ENCODE measurements at regions not wholly inside any gene's neighbourhood (a gene's known extent, or its start where the extent isn't known, plus 50 kb on each side); places are given as distances from the start of the nearest gene placed in this dataset.

DNA sequence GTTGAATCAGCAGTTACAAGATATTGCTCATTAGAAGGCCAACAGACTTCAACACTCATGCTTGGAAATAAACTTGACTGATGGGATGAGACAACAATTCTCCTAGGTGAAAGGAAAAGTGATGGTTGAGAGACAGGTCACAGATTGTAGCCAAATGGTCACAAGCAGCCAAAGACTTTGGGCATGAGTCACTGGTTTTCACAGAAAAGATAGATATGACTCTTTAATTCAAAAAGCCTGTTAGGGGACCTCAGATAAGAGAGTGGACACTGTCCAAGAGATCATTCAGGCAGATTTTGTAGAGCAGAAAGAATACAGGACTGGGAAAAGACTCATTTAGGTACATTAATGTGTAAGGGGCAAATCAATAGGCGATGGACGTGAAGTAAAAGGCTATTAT is 982.5 kb downstream of the MAT2B start:
- DNase-seq = no peak
- H3K27ac ChIP-seq (ENCODE audit: low read depth in 1 of 2, low read length in 2 of 2) = no peak overlapping the region
- no peaks in the 10 kb centered on the region for H3K9me3 ChIP-seq (replicated peaks in 1 of 2; ENCODE audit: control insufficient read depth in 1 of 2, insufficient read depth in 1 of 2, low read length in 2 of 2)
- H3K9ac ChIP-seq (ENCODE audit: insufficient read depth, low read length, poor library complexity, severe bottlenecking) = no peak overlapping the region
- 88% methylated on average over 2 of the region's 2 CpGs for WGBS (ENCODE audit: insufficient coverage)
- intact Hi-C loops (cut with micrococcal nuclease) = no loop called here
- H3K27ac Mint-ChIP-seq = no peak overlapping the region
- no peaks in the 10 kb centered on the region for H3K79me2 ChIP-seq (ENCODE audit: insufficient read depth, low read length)
- H3K4me1 ChIP-seq (ENCODE audit: control insufficient read depth in 1 of 2, insufficient read depth in 2 of 2, low read length in 2 of 2) = no peaks in the 10 kb centered on the region
- no peak overlapping the region for H3K4me3 Mint-ChIP-seq
- no peaks in the 10 kb centered on the region for H3K36me3 Mint-ChIP-seq
- H3K27me3 Mint-ChIP-seq (ENCODE audit: low read depth in 3 of 3) = peaks cover 0 to 1% (median 0%) of the 10 kb centered on the region in 3 donors
- no peak overlapping the region for H3K4me3 ChIP-seq (replicated peaks in 1 of 3; ENCODE audit: low read depth in 2 of 3, low read length in 3 of 3)
- no peak overlapping the region for H2AFZ ChIP-seq (ENCODE audit: insufficient read depth, low read depth, low read length, poor library complexity, severe bottlenecking)
- no peak for TF ChIP-seq CTCF (IDR thresholded peaks at IDR 0.05)
- no peaks in the 10 kb centered on the region for H4K20me1 ChIP-seq (ENCODE audit: insufficient read depth, low read length)
- H3K4me2 ChIP-seq (replicated peaks; ENCODE audit: extremely low read depth, low read length, poor library complexity, severe bottlenecking) = no peak overlapping the region
- H3K27me3 ChIP-seq (ENCODE audit: control insufficient read depth in 2 of 2, insufficient read depth in 2 of 2, low read length in 2 of 2) = no peaks in the 10 kb centered on the region
- peaks cover 0 to 9% (median 3%) of the 10 kb centered on the region in 7 donors for H3K9me3 Mint-ChIP-seq
- H3K36me3 ChIP-seq (replicated peaks in 1 of 2; ENCODE audit: control insufficient read depth in 1 of 2, insufficient read depth in 2 of 2, low read length in 2 of 2) = no peaks in the 10 kb centered on the region
- H3K4me1 Mint-ChIP-seq = no peaks in the 10 kb centered on the region

DNA sequence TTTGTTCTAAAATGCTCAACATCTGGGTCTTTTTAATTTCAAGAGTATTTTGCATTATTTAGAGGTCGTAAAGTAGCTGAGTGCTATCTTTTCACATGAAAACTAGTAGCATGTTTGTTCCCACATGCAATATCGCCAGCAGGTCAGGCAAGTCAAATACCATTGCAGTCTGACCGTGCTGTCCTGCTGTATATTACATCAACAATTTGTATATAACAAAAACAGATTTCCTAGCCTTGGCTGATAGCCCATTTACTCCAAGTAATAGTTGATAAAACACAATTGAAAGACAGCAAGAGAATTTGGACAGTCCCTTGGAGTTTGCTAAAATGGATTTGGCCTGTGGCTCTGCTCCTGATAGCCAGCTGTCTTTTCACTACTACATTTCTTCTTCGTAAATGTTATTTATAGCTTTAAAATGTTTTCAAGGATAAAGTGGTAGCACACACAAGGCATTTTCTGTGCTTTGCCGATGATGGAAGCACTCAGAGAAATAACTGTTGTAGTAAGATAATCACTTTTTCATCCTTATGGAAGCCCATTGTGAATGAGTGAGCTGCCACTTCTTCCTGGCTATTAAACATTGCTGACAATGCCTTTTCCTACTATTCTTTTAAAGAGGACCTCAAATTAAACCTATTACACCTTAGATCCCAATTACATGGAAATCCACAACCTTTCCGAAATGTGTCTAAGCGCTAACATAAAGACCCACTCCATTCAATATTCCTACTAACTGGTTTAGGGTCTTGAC is 992.1 kb downstream of the MAT2B start:
- Mint-ChIP-seq H3K4me3 (no peak overlapping the region), H3K36me3 (no peaks in the 10 kb centered on the region), H3K9me3 (peaks cover 0 to 5% (median 0%) of the 10 kb centered on the region in 7 donors), H3K27ac (no peak overlapping the region), H3K27me3 (ENCODE audit: low read depth in 3 of 3) (peaks cover 0 to 5% (median 2%) of the 10 kb centered on the region in 3 donors), H3K4me1 (no peaks in the 10 kb centered on the region)
- intact Hi-C loops (cut with micrococcal nuclease) = no loop called here
- no peak for TF ChIP-seq CTCF (IDR thresholded peaks at IDR 0.05)
- Histone ChIP-seq H2AFZ (ENCODE audit: insufficient read depth, low read depth, low read length, poor library complexity, severe bottlenecking) (no peak overlapping the region), H3K4me3 (replicated peaks in 1 of 3; ENCODE audit: low read depth in 2 of 3, low read length in 3 of 3) (no peak overlapping the region), H3K9me3 (replicated peaks in 1 of 2; ENCODE audit: control insufficient read depth in 1 of 2, insufficient read depth in 1 of 2, low read length in 2 of 2) (no peaks in the 10 kb centered on the region), H3K9ac (ENCODE audit: insufficient read depth, low read length, poor library complexity, severe bottlenecking) (no peak overlapping the region), H3K4me2 (replicated peaks; ENCODE audit: extremely low read depth, low read length, poor library complexity, severe bottlenecking) (no peak overlapping the region), H4K20me1 (ENCODE audit: insufficient read depth, low read length) (no peaks in the 10 kb centered on the region), H3K27me3 (ENCODE audit: control insufficient read depth in 2 of 2, insufficient read depth in 2 of 2, low read length in 2 of 2) (no peaks in the 10 kb centered on the region), H3K79me2 (ENCODE audit: insufficient read depth, low read length) (no peaks in the 10 kb centered on the region), H3K4me1 (ENCODE audit: control insufficient read depth in 1 of 2, insufficient read depth in 2 of 2, low read length in 2 of 2) (no peaks in the 10 kb centered on the region), H3K36me3 (replicated peaks in 1 of 2; ENCODE audit: control insufficient read depth in 1 of 2, insufficient read depth in 2 of 2, low read length in 2 of 2) (no peaks in the 10 kb centered on the region), H3K27ac (ENCODE audit: low read depth in 1 of 2, low read length in 2 of 2) (no peak overlapping the region)
- WGBS (ENCODE audit: insufficient coverage) = 89% methylated on average over 3 of the region's 7 CpGs
- DNase-seq = no peak

Measured in CD14-positive monocyte (primary cell).